HCT116 (cell line): ENCODE measurements at regions not wholly inside any gene's neighbourhood (a gene's known extent, or its start where the extent isn't known, plus 50 kb on each side); places are given as distances from the start of the nearest gene placed in this dataset.

ENCODE experiments used
- ATAC-seq: fragments of 200-7000 bp; cut with Tn5 transposase; 2 replicates; pipeline ENCODE4 v1.9.1; 2020; ENCODE audit warnings: mild to moderate bottlenecking, moderate library complexity
- BruUV-seq: library from RNA; stranded (reverse); fragments of 400-500 nt; replicated peaks from 2 replicates; lab custom pipeline; 2021; lab: Mats Ljungman, UMichigan
- CTCF ChIA-PET: fragments of 300-600 bp; sonication (Branson Sonifier 250); formaldehyde crosslinking; loops from one replicate; lab custom pipeline; 2021; ENCODE audit warnings: antibody characterized with exemption; lab: Charles Lee
- POLR2A ChIA-PET: fragments of 300-600, 350-600 bp; sonication (Branson Sonifier 250); formaldehyde crosslinking; loops from one replicate; lab custom pipeline; 2021; ENCODE audit warnings: antibody characterized with exemption; lab: Charles Lee
- RAD21 ChIA-PET, 2 experiments: fragments of 300-600 bp; sonication (Branson Sonifier 250); formaldehyde crosslinking; loops; one replicate each; lab custom pipeline; 2023; ENCODE audit warnings: low total read pairs in 2 of 2; ENCODE audit not compliant: uncharacterized antibody in 2 of 2, unreplicated experiment in 2 of 2, low non-redundant PET in 1 of 2; lab: Charles Lee
- DNase-seq: peaks from one replicate; pipeline ENCODE4 v3.0.0-alpha.2; 2010; ENCODE audit warnings: low read depth, low spot score
- H2AFZ ChIP-seq: fragments of 200-600 bp; shearing (Covaris generic), sonication (generic); 2 replicates; pipeline ENCODE4 v1.6.1; 2017; ENCODE audit warnings: low read depth, mixed run types, mixed read lengths, antibody characterized with exemption, low read length; ENCODE audit not compliant: poor library complexity, severe bottlenecking
- H3K27ac ChIP-seq: 2 replicates; pipeline ENCODE4 v1.5.1; 2012; ENCODE audit warnings: low read depth, low read length
- H3K27me3 ChIP-seq: fragments of 200-600 bp; sonication (generic); 2 replicates; pipeline ENCODE4 v1.6.1; 2016; ENCODE audit warnings: mixed run types, low read length, mixed read lengths; ENCODE audit not compliant: insufficient read depth
- H3K36me3 ChIP-seq, 2 experiments: fragments of 200-500 bp in 1 of 2; fragments of 200-600 bp in 1 of 2; sonication (Bioruptor generic) in 1 of 2; sonication (generic) in 1 of 2; 2 replicates each; pipeline versions ENCODE4 v1.5.1 to v1.6.1; 2014 to 2016; ENCODE audit warnings: low read length in 2 of 2, inconsistent platforms in 1 of 2, mixed read lengths in 1 of 2, mixed run types in 1 of 2; ENCODE audit not compliant: insufficient read depth in 2 of 2, control insufficient read depth in 1 of 2
- H3K4me1 ChIP-seq, 2 experiments: fragments of 200-600 bp in 1 of 2; sonication (generic) in 1 of 2; 2 replicates each; pipeline versions ENCODE4 v1.5.1 to v1.6.1; 2012 to 2017; ENCODE audit warnings: low read length in 2 of 2, inconsistent platforms in 1 of 2, mild to moderate bottlenecking in 1 of 2, mixed read lengths in 1 of 2, mixed run types in 1 of 2, moderate library complexity in 1 of 2; ENCODE audit not compliant: insufficient read depth in 2 of 2, control insufficient read depth in 1 of 2
- H3K4me2 ChIP-seq: fragments of 200-600 bp; sonication (generic); 2 replicates; pipeline ENCODE4 v1.6.1; 2017; ENCODE audit warnings: mixed run types, low read length, mixed read lengths
- H3K4me3 ChIP-seq, 2 experiments: fragments of 200-600 bp in 1 of 2; sonication (generic) in 1 of 2; replicated peaks in 1 of 2; 2 replicates each; pipeline ENCODE4 v1.5.1; 2011 to 2016; ENCODE audit warnings: low read length in 2 of 2, control low read depth in 1 of 2, low read depth in 1 of 2, mild to moderate bottlenecking in 1 of 2, mixed read lengths in 1 of 2, mixed run types in 1 of 2
- H3K79me2 ChIP-seq: fragments of 200-600 bp; sonication (generic); 2 replicates; pipeline ENCODE4 v1.6.1; 2017; ENCODE audit warnings: mild to moderate bottlenecking, mixed run types, low read length, moderate library complexity, mixed read lengths; ENCODE audit not compliant: insufficient read depth
- H3K9ac ChIP-seq: fragments of 200-600 bp; sonication (generic); 2 replicates; pipeline ENCODE4 v1.6.1; 2016; ENCODE audit warnings: low read length, mixed read lengths
- H3K9me2 ChIP-seq: fragments of 200-600 bp; sonication (generic), shearing (Covaris generic); 2 replicates; pipeline ENCODE4 v1.6.1; 2017; ENCODE audit warnings: mixed run types, mild to moderate bottlenecking, moderate library complexity; ENCODE audit not compliant: insufficient read depth
- H3K9me3 ChIP-seq, 2 experiments: fragments of 200-500 bp in 1 of 2; fragments of 200-600 bp in 1 of 2; sonication (Bioruptor generic) in 1 of 2; sonication (generic) in 1 of 2; 2 replicates each; pipeline ENCODE4 v1.6.1; 2014 to 2017; ENCODE audit warnings: low read length in 2 of 2, mixed read lengths in 2 of 2, inconsistent platforms in 1 of 2, low read depth in 1 of 2, mild to moderate bottlenecking in 1 of 2, mixed run types in 1 of 2, moderate library complexity in 1 of 2; ENCODE audit not compliant: control insufficient read depth in 1 of 2, insufficient read depth in 1 of 2
- H4K20me1 ChIP-seq: fragments of 200-600 bp; sonication (generic), shearing (Covaris generic); 2 replicates; pipeline ENCODE4 v1.6.1; 2017; ENCODE audit warnings: mixed run types, mild to moderate bottlenecking, moderate library complexity; ENCODE audit not compliant: insufficient read depth
- CBX3 ChIP-seq: IDR thresholded peaks from 2 replicates; pipeline ENCODE4 v1.6.1; 2012; ENCODE audit warnings: low read depth
- EZH2 ChIP-seq: fragments of 200-600 bp; sonication (generic); IDR thresholded peaks from 2 replicates; pipeline ENCODE4 v1.6.1; 2017; ENCODE audit warnings: antibody characterized with exemption, mixed run types
- FOSL1 ChIP-seq: IDR thresholded peaks from 2 replicates; pipeline ENCODE4 v1.6.1; 2012; ENCODE audit warnings: low read depth
- JUND ChIP-seq: IDR thresholded peaks from 2 replicates; pipeline ENCODE4 v1.6.1; 2012
- POLR2A ChIP-seq: IDR thresholded peaks from 2 replicates; pipeline ENCODE4 v1.7.0; 2011; ENCODE audit warnings: borderline replicate concordance; ENCODE audit not compliant: insufficient read depth, insufficient read length; ENCODE audit errors: extremely low read depth
- RAD21 ChIP-seq: IDR thresholded peaks from 2 replicates; pipeline ENCODE4 v1.6.1; 2012; ENCODE audit warnings: low read depth, mild to moderate bottlenecking
- SIN3A ChIP-seq: IDR thresholded peaks from 2 replicates; pipeline ENCODE4 v1.6.1; 2012; ENCODE audit warnings: low read depth
- SP1 ChIP-seq: IDR thresholded peaks from 2 replicates; pipeline ENCODE4 v1.6.1; 2012; ENCODE audit warnings: low read depth
- SRF ChIP-seq: IDR thresholded peaks from 2 replicates; pipeline ENCODE4 v1.6.1; 2012; ENCODE audit warnings: low read depth
- YY1 ChIP-seq: IDR thresholded peaks from 2 replicates; pipeline ENCODE4 v1.6.1; 2011; ENCODE audit warnings: low read length, low read depth, moderate library complexity, mild to moderate bottlenecking; ENCODE audit not compliant: insufficient replicate concordance; ENCODE audit errors: extremely low read depth
- ZFX ChIP-seq: fragments of 450-650 bp; IDR thresholded peaks from 2 replicates; pipeline ENCODE4 v1.6.1; 2017
- intact Hi-C: fragments of 100-400 bp; cut with micrococcal nuclease; formaldehyde crosslinking; loops from 2 replicates; pipeline ENCODE4 v1.10.0; 2022
- TF ChIP-seq, protein P1 (sequence below): IDR thresholded peaks from 2 replicates; pipeline ENCODE4 v1.6.1; 2012; ENCODE audit warnings: low read depth
- TF ChIP-seq, protein P2 (sequence below): IDR thresholded peaks from 2 replicates; pipeline ENCODE4 v1.6.1; 2012
- TF ChIP-seq, protein P3 (sequence below): IDR thresholded peaks from 2 replicates; pipeline ENCODE4 v1.6.1; 2011; ENCODE audit warnings: mild to moderate bottlenecking, low read length, moderate library complexity; ENCODE audit not compliant: insufficient replicate concordance; ENCODE audit errors: extremely low read depth
- TF ChIP-seq, protein P4 (sequence below), 3 experiments: fragments of 200-600 bp in 1 of 3; sonication (generic) in 1 of 3; IDR thresholded peaks in 2 of 3; conservative IDR thresholded peaks in 1 of 3; 2 replicates each; pipeline ENCODE4 v1.5.1; 2012 to 2017; ENCODE audit warnings: low read depth in 2 of 3, low read length in 2 of 3, antibody characterized with exemption in 1 of 3, borderline replicate concordance in 1 of 3, control low read depth in 1 of 3, mild to moderate bottlenecking in 1 of 3, mixed read lengths in 1 of 3, mixed run types in 1 of 3, moderate library complexity in 1 of 3; ENCODE audit not compliant: insufficient read depth in 1 of 3
- TF ChIP-seq, protein P5 (sequence below): IDR thresholded peaks from 2 replicates; pipeline ENCODE4 v1.6.1; 2012

DNA sequence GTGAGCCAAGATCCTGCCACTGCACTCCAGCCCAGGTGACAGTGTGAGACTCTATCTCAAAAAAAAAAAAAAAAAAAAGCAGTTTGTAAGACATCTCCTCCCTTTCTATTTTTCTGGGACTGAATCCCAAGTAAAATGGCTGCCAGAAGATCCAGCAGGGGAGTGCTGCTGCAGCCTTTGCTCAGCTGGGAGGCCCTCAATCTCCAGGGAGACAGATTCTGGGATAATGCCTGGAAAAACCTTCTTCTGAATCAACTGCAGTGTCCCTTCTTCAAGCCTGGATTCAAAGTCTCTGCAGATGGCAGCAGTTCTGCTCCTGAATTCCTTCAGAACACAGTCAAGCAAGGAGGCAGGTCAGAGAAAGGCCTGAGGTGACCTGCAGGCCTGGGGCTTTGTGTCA, 191.0 kb upstream of the NRIP1 start:
- Histone ChIP-seq H3K4me2 (no peak overlapping the region), H2AFZ (no peak overlapping the region), H3K79me2 (no peaks in the 10 kb centered on the region), H3K9me2 (no peaks in the 10 kb centered on the region), H3K27me3 (no peaks in the 10 kb centered on the region), H3K27ac (no peak overlapping the region), H3K4me1 (no peaks in the 10 kb centered on the region), H4K20me1 (no peaks in the 10 kb centered on the region), H3K4me3 (no peak overlapping the region), H3K9ac (no peak overlapping the region)
- no peak for ATAC-seq
- ChIA-PET CTCF (no interaction called here), RAD21 (no interaction called here), POLR2A (no interaction called here)
- intact Hi-C loops = no loop called here
- no peak for DNase-seq
- TF ChIP-seq, protein P1, sequence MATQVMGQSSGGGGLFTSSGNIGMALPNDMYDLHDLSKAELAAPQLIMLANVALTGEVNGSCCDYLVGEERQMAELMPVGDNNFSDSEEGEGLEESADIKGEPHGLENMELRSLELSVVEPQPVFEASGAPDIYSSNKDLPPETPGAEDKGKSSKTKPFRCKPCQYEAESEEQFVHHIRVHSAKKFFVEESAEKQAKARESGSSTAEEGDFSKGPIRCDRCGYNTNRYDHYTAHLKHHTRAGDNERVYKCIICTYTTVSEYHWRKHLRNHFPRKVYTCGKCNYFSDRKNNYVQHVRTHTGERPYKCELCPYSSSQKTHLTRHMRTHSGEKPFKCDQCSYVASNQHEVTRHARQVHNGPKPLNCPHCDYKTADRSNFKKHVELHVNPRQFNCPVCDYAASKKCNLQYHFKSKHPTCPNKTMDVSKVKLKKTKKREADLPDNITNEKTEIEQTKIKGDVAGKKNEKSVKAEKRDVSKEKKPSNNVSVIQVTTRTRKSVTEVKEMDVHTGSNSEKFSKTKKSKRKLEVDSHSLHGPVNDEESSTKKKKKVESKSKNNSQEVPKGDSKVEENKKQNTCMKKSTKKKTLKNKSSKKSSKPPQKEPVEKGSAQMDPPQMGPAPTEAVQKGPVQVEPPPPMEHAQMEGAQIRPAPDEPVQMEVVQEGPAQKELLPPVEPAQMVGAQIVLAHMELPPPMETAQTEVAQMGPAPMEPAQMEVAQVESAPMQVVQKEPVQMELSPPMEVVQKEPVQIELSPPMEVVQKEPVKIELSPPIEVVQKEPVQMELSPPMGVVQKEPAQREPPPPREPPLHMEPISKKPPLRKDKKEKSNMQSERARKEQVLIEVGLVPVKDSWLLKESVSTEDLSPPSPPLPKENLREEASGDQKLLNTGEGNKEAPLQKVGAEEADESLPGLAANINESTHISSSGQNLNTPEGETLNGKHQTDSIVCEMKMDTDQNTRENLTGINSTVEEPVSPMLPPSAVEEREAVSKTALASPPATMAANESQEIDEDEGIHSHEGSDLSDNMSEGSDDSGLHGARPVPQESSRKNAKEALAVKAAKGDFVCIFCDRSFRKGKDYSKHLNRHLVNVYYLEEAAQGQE = no peak
- TF ChIP-seq YY1 (no peak), ZFX (no peak), RAD21 (no peak), POLR2A (no peak), CBX3 (no peak), JUND (no peak), SP1 (no peak), SIN3A (no peak), SRF (no peak), FOSL1 (no peak), EZH2 (no peak)
- TF ChIP-seq, protein P2, sequence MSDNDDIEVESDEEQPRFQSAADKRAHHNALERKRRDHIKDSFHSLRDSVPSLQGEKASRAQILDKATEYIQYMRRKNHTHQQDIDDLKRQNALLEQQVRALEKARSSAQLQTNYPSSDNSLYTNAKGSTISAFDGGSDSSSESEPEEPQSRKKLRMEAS = no peak
- TF ChIP-seq, protein P3, sequence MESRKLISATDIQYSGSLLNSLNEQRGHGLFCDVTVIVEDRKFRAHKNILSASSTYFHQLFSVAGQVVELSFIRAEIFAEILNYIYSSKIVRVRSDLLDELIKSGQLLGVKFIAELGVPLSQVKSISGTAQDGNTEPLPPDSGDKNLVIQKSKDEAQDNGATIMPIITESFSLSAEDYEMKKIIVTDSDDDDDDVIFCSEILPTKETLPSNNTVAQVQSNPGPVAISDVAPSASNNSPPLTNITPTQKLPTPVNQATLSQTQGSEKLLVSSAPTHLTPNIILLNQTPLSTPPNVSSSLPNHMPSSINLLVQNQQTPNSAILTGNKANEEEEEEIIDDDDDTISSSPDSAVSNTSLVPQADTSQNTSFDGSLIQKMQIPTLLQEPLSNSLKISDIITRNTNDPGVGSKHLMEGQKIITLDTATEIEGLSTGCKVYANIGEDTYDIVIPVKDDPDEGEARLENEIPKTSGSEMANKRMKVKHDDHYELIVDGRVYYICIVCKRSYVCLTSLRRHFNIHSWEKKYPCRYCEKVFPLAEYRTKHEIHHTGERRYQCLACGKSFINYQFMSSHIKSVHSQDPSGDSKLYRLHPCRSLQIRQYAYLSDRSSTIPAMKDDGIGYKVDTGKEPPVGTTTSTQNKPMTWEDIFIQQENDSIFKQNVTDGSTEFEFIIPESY = no peak
- TF ChIP-seq, protein P4, sequence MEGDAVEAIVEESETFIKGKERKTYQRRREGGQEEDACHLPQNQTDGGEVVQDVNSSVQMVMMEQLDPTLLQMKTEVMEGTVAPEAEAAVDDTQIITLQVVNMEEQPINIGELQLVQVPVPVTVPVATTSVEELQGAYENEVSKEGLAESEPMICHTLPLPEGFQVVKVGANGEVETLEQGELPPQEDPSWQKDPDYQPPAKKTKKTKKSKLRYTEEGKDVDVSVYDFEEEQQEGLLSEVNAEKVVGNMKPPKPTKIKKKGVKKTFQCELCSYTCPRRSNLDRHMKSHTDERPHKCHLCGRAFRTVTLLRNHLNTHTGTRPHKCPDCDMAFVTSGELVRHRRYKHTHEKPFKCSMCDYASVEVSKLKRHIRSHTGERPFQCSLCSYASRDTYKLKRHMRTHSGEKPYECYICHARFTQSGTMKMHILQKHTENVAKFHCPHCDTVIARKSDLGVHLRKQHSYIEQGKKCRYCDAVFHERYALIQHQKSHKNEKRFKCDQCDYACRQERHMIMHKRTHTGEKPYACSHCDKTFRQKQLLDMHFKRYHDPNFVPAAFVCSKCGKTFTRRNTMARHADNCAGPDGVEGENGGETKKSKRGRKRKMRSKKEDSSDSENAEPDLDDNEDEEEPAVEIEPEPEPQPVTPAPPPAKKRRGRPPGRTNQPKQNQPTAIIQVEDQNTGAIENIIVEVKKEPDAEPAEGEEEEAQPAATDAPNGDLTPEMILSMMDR (IDR thresholded peaks at IDR 0.05 in 2 of 3, conservative IDR thresholded peaks at IDR 0.05 in 1 of 3; ENCODE audit: borderline replicate concordance in 1 of 3, insufficient read depth in 1 of 3, low read depth in 2 of 3, low read length in 2 of 3) = no peak
- TF ChIP-seq, protein P5, sequence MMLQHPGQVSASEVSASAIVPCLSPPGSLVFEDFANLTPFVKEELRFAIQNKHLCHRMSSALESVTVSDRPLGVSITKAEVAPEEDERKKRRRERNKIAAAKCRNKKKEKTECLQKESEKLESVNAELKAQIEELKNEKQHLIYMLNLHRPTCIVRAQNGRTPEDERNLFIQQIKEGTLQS = no peak
- TF ChIP-seq, all 23 proteins: peak for 0
- Histone ChIP-seq H3K36me3 (no peaks in the 10 kb centered on the region), H3K9me3 (no peaks in the 10 kb centered on the region; a peak in 1 of 4 replicates)
- no TSS peak for BruUV-seq
